ENCODE measurements at regions not wholly inside any gene's neighbourhood (a gene's known extent, or its start where the extent isn't known, plus 50 kb on each side); places are given as distances from the start of the nearest gene placed in this dataset.
"Not testable (repeated sequence)": the region's sequence is repeated elsewhere in the genome, so short reads cannot be mapped to it uniquely, and the experiment has no call there.

GRCh38 chr12:14235176-14235575 lies 130.3 kb upstream of the ATF7IP start:
- H3K4me3 Mint-ChIP-seq; DNase-seq; ATAC-seq; CTCF ChIA-PET; H3K36me3 ChIP-seq (ENCODE audit: control insufficient read depth in 2 of 3, insufficient read depth in 3 of 3, low read length in 3 of 3); H3K27me3 ChIP-seq (ENCODE audit: control insufficient read depth in 2 of 2, insufficient read depth in 2 of 2, low read length in 2 of 2); H3K4me1 ChIP-seq (ENCODE audit: control insufficient read depth in 2 of 2, insufficient read depth in 2 of 2, low read length in 2 of 2); H3K27ac ChIP-seq (ENCODE audit: low read depth, low read length); H3K36me3 Mint-ChIP-seq; POLR2A ChIA-PET; H3K27ac Mint-ChIP-seq; H3K4me3 ChIP-seq (ENCODE audit: low read length); H3K27me3 Mint-ChIP-seq: not testable (repeated sequence)
- peaks cover 0 to 14% (median 6%) of the 10 kb centered on the region in 3 experiments for H3K9me3 ChIP-seq (ENCODE audit: control insufficient read depth in 2 of 3, low read length in 3 of 3)
- peaks cover 8 to 24% (median 18%) of the 10 kb centered on the region in 11 donors for H3K9me3 Mint-ChIP-seq
- intact Hi-C loops (cut with micrococcal nuclease) = loop anchor here (5.0 to 10.0 kb wide), 3 partner anchors 272 to 990 kb away; partner anchors contain the start of gene RERG (in 1 of the 2)
- H3K4me1 Mint-ChIP-seq = peaks cover 12 to 21% (median 13%) of the 10 kb centered on the region in 7 donors

GRCh38 chr12:14236641-14237040 lies 128.8 kb upstream of the ATF7IP start:
- POLR2A ChIA-PET = interaction anchor here (1.9 kb wide), 1 partner anchor 129 kb away, joined by 10 read pairs; the partner anchor contains the start of gene ATF7IP
- not testable (repeated sequence) for H3K27ac Mint-ChIP-seq; ATAC-seq; H3K9me3 ChIP-seq (ENCODE audit: control insufficient read depth in 2 of 3, low read length in 3 of 3); H3K4me3 ChIP-seq (ENCODE audit: low read length); DNase-seq; H3K36me3 ChIP-seq (ENCODE audit: control insufficient read depth in 2 of 3, insufficient read depth in 3 of 3, low read length in 3 of 3); H3K4me3 Mint-ChIP-seq; H3K4me1 ChIP-seq (ENCODE audit: control insufficient read depth in 2 of 2, insufficient read depth in 2 of 2, low read length in 2 of 2); H3K27me3 Mint-ChIP-seq; H3K27ac ChIP-seq (ENCODE audit: low read depth, low read length); H3K27me3 ChIP-seq (ENCODE audit: control insufficient read depth in 2 of 2, insufficient read depth in 2 of 2, low read length in 2 of 2)
- peaks cover 17 to 29% (median 22%) of the 10 kb centered on the region in 7 donors for H3K4me1 Mint-ChIP-seq
- peaks cover 0 to 13% (median 3%) of the 10 kb centered on the region in 5 donors for H3K36me3 Mint-ChIP-seq
- intact Hi-C loops (cut with micrococcal nuclease) = loop anchor here (5.0 to 10.0 kb wide), 3 partner anchors 271 to 988 kb away; partner anchors contain the start of gene RERG (in 1 of the 2)
- peaks cover 2 to 19% (median 12%) of the 10 kb centered on the region in 11 donors for H3K9me3 Mint-ChIP-seq
- CTCF ChIA-PET = interaction anchor here (1.4 to 2.4 kb wide), 2 partner anchors 178 to 383 kb away, joined by 5 to 18 read pairs; no protein-coding TSS in a partner anchor

DNA sequence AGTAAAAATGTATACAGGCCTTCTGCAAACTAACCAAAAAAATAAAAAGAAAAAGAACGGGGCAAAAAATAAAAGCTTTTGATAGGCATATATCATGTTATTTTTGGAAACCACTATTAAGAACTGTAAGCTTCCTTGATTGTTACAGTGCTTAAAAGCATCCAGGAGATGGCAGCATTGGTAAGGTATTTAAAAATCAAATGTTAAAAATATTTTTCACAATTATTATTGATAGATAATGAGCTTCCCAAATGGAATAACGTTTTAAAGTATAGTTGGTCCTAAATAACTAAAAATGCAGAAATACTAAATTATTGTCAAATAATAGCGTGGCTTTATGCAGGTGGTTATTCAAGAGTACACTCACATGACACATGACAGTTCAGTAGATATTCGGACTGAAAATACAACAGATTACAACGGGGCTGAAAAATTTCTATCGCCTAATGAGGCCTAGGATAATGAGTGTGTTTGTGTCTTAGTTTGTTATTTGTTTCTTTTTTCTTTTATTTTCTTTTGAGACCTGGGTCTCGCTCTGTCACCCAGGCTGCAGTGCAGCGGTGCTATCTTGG lies 127.2 kb upstream of the ATF7IP start:
- Mint-ChIP-seq H3K27me3 (no peaks in the 10 kb centered on the region), H3K4me1 (peaks cover 17 to 29% (median 22%) of the 10 kb centered on the region in 7 donors), H3K27ac (no peak overlapping the region), H3K4me3 (peak overlapping the region in 1 of 10 donors; percentile 10), H3K9me3 (peaks cover 0 to 19% (median 4%) of the 10 kb centered on the region in 11 donors), H3K36me3 (peaks cover 0 to 14% (median 0%) of the 10 kb centered on the region in 5 donors)
- CTCF ChIA-PET = interaction anchor here (0.6 to 4.5 kb wide), 35 partner anchors 9 to 481 kb away, joined by 3 to 36 read pairs (median 4); partner anchors contain the start of gene ATF7IP
- POLR2A ChIA-PET = interaction anchor here (0.7 to 4.2 kb wide), 6 partner anchors 17 to 532 kb away, joined by 3 to 26 read pairs (median 10); partner anchors contain the start of gene ATF7IP
- peak; percentile 68 for ATAC-seq
- Histone ChIP-seq H3K9me3 (ENCODE audit: control insufficient read depth in 2 of 3, low read length in 3 of 3) (peaks cover 0 to 10% (median 0%) of the 10 kb centered on the region in 3 experiments), H3K27ac (ENCODE audit: low read depth, low read length) (no peak overlapping the region), H3K4me3 (ENCODE audit: low read length) (no peak overlapping the region), H3K4me1 (ENCODE audit: control insufficient read depth in 2 of 2, insufficient read depth in 2 of 2, low read length in 2 of 2) (peaks cover 0 to 6% of the 10 kb centered on the region in 2 donors), H3K36me3 (ENCODE audit: control insufficient read depth in 2 of 3, insufficient read depth in 3 of 3, low read length in 3 of 3) (no peaks in the 10 kb centered on the region), H3K27me3 (ENCODE audit: control insufficient read depth in 2 of 2, insufficient read depth in 2 of 2, low read length in 2 of 2) (no peaks in the 10 kb centered on the region)
- peak in 5 of 9 donors; percentile 25 to 55 (median 44) for DNase-seq
- intact Hi-C loops (cut with micrococcal nuclease) = loop anchor here (1.0 to 10.0 kb wide), 12 partner anchors 180 to 1030 kb away; partner anchors contain the start of gene RERG (in 1 of the 2)

GRCh38 chr12:14239350-14239934 lies 126.0 kb upstream of the ATF7IP start:
- H3K36me3 Mint-ChIP-seq = peaks cover 3 to 22% (median 7%) of the 10 kb centered on the region in 5 donors
- Histone ChIP-seq H3K9me3 (ENCODE audit: control insufficient read depth in 2 of 3, low read length in 3 of 3) (peaks cover 0 to 10% (median 0%) of the 10 kb centered on the region in 3 experiments), H3K36me3 (ENCODE audit: control insufficient read depth in 2 of 3, insufficient read depth in 3 of 3, low read length in 3 of 3) (no peaks in the 10 kb centered on the region), H3K27me3 (ENCODE audit: control insufficient read depth in 2 of 2, insufficient read depth in 2 of 2, low read length in 2 of 2) (no peaks in the 10 kb centered on the region), H3K27ac (ENCODE audit: low read depth, low read length) (peak overlapping the region; percentile 1), H3K4me3 (ENCODE audit: low read length) (peak overlapping the region; percentile 52), H3K4me1 (ENCODE audit: control insufficient read depth in 2 of 2, insufficient read depth in 2 of 2, low read length in 2 of 2) (peaks cover 0 to 6% of the 10 kb centered on the region in 2 donors)
- peaks cover 17 to 29% (median 22%) of the 10 kb centered on the region in 7 donors for H3K4me1 Mint-ChIP-seq
- peak; percentile 69 for ATAC-seq
- ChIA-PET POLR2A (interaction anchor here (0.8 to 4.2 kb wide), 8 partner anchors 16 to 531 kb away, joined by 3 to 29 read pairs (median 7); partner anchors contain the start of gene ATF7IP), CTCF (interaction anchor here (0.7 to 4.5 kb wide), 8 partner anchors 17 to 386 kb away, joined by 3 to 36 read pairs (median 4); partner anchors contain the start of gene ATF7IP)
- peak overlapping the region; percentile 37 to 93 (median 87) for H3K27ac Mint-ChIP-seq
- intact Hi-C loops (cut with micrococcal nuclease) = loop anchor here (1.0 to 10.0 kb wide), 7 partner anchors 126 to 1029 kb away; partner anchors contain the start of genes ATF7IP (in 1 of the 2) and RERG (in 1 of the 2)
- H3K4me3 Mint-ChIP-seq = peak overlapping the region; percentile 75 to 90 (median 82)
- H3K9me3 Mint-ChIP-seq = peaks cover 0 to 30% (median 14%) of the 10 kb centered on the region in 11 donors
- H3K27me3 Mint-ChIP-seq = no peaks in the 10 kb centered on the region
- DNase-seq = peak in 2 of 9 donors; percentile 12 to 40

GRCh38 chr12:14239935-14240872 lies 125.3 kb upstream of the ATF7IP start:
- ATAC-seq (peak; percentile 51), DNase-seq (no peak)
- no peaks in the 10 kb centered on the region for H3K36me3 ChIP-seq (ENCODE audit: control insufficient read depth in 2 of 3, insufficient read depth in 3 of 3, low read length in 3 of 3)
- Mint-ChIP-seq H3K9me3 (peaks cover 0 to 35% (median 17%) of the 10 kb centered on the region in 11 donors), H3K36me3 (peaks cover 3 to 23% (median 9%) of the 10 kb centered on the region in 5 donors), H3K27me3 (no peaks in the 10 kb centered on the region), H3K4me1 (peaks cover 19 to 29% (median 23%) of the 10 kb centered on the region in 7 donors), H3K27ac (peak overlapping the region; percentile 37 to 93 (median 87)), H3K4me3 (peak overlapping the region; percentile 75 to 90 (median 82))
- peak overlapping the region; percentile 1 for H3K27ac ChIP-seq (ENCODE audit: low read depth, low read length)
- ChIA-PET CTCF (interaction anchor here (0.7 to 4.5 kb wide), 5 partner anchors 16 to 378 kb away, joined by 3 to 36 read pairs (median 28); partner anchors contain the start of gene ATF7IP), POLR2A (interaction anchor here (0.5 to 4.2 kb wide), 9 partner anchors 15 to 530 kb away, joined by 3 to 29 read pairs (median 5); partner anchors contain the start of gene ATF7IP)
- peaks cover 0 to 6% of the 10 kb centered on the region in 2 donors for H3K4me1 ChIP-seq (ENCODE audit: control insufficient read depth in 2 of 2, insufficient read depth in 2 of 2, low read length in 2 of 2)
- no peaks in the 10 kb centered on the region for H3K27me3 ChIP-seq (ENCODE audit: control insufficient read depth in 2 of 2, insufficient read depth in 2 of 2, low read length in 2 of 2)
- H3K4me3 ChIP-seq (ENCODE audit: low read length) = peak overlapping the region; percentile 52
- intact Hi-C loops (cut with micrococcal nuclease) = loop anchor here (1.0 to 10.0 kb wide), 8 partner anchors 16 to 1029 kb away; partner anchors contain the start of genes ATF7IP (in 2 of the 2) and RERG (in 1 of the 2)
- peaks cover 0 to 10% (median 0%) of the 10 kb centered on the region in 3 experiments for H3K9me3 ChIP-seq (ENCODE audit: control insufficient read depth in 2 of 3, low read length in 3 of 3)
